DOHH2 (cell line): ENCODE measurements at regions not wholly inside any gene's neighbourhood (a gene's known extent, or its start where the extent isn't known, plus 50 kb on each side); places are given as distances from the start of the nearest gene placed in this dataset.

ENCODE experiments used
- H3F3A ChIP-seq: fragments of 200-600 bp; sonication (generic), shearing (Covaris generic); 2 replicates; pipeline ENCODE4 v1.6.0; 2016; ENCODE audit warnings: antibody characterized with exemption, mild to moderate bottlenecking; ENCODE audit not compliant: control insufficient read depth, insufficient read depth
- H3K27ac ChIP-seq: fragments of 200-600 bp; sonication (generic); 2 replicates; pipeline ENCODE4 v1.5.1; 2014; ENCODE audit warnings: low read depth, mild to moderate bottlenecking, low read length, moderate library complexity
- H3K27me3 ChIP-seq: fragments of 200-600 bp; sonication (generic); 2 replicates; pipeline ENCODE4 v1.6.1; 2014; ENCODE audit warnings: mild to moderate bottlenecking, low read length, mixed read lengths; ENCODE audit not compliant: control insufficient read depth
- H3K36me3 ChIP-seq: fragments of 200-600 bp; sonication (generic); 2 replicates; pipeline ENCODE4 v1.6.1; 2014; ENCODE audit warnings: mild to moderate bottlenecking, low read length, moderate library complexity, mixed read lengths; ENCODE audit not compliant: control insufficient read depth
- H3K4me1 ChIP-seq: fragments of 200-600 bp; sonication (generic); 2 replicates; pipeline ENCODE4 v1.6.1; 2014; ENCODE audit warnings: mild to moderate bottlenecking, low read length, mixed read lengths; ENCODE audit not compliant: control insufficient read depth
- H3K4me2 ChIP-seq: fragments of 200-600 bp; sonication (generic); 2 replicates; pipeline ENCODE4 v1.6.0; 2014; ENCODE audit warnings: mild to moderate bottlenecking, low read length, moderate library complexity
- H3K4me3 ChIP-seq: fragments of 200-600 bp; sonication (generic); 2 replicates; pipeline ENCODE4 v1.5.1; 2014; ENCODE audit warnings: mild to moderate bottlenecking, low read length, mixed read lengths
- H3K79me2 ChIP-seq: fragments of 200-600 bp; sonication (generic); 2 replicates; pipeline ENCODE4 v1.6.1; 2014; ENCODE audit warnings: mild to moderate bottlenecking, low read length, mixed read lengths; ENCODE audit not compliant: control insufficient read depth
- H3K9me2 ChIP-seq: fragments of 200-600 bp; sonication (generic); replicated peaks from 2 replicates; pipeline ENCODE4 v1.6.1; 2014; ENCODE audit warnings: mild to moderate bottlenecking, low read length, mixed read lengths; ENCODE audit not compliant: control insufficient read depth
- H3K9me3 ChIP-seq: fragments of 200-600 bp; sonication (generic); 2 replicates; pipeline ENCODE4 v1.6.1; 2014; ENCODE audit warnings: antibody characterized with exemption, low read length, mixed read lengths; ENCODE audit not compliant: control insufficient read depth, insufficient read depth
- H4K20me1 ChIP-seq: fragments of 200-600 bp; sonication (generic); 2 replicates; pipeline ENCODE4 v1.6.0; 2014; ENCODE audit warnings: low read depth, mild to moderate bottlenecking, antibody characterized with exemption, low read length, moderate library complexity; ENCODE audit not compliant: control insufficient read depth, insufficient read depth
- CTCF ChIP-seq: fragments of 200-600 bp; sonication (generic); IDR thresholded peaks from one replicate; pipeline ENCODE4 v1.5.1; 2014; ENCODE audit warnings: antibody characterized with exemption, mild to moderate bottlenecking, low read depth, low read length; ENCODE audit not compliant: poor library complexity, severe bottlenecking
- EZH2phosphoT487 ChIP-seq: fragments of 200-600 bp; sonication (generic); IDR thresholded peaks from 2 replicates; pipeline ENCODE4 v1.6.1; 2017; ENCODE audit warnings: borderline replicate concordance, mild to moderate bottlenecking, antibody characterized with exemption, low read length, moderate library complexity, mixed read lengths

- H3K4me2 ChIP-seq, result no peak overlapping the region
- no peak overlapping the region for H3K27ac ChIP-seq
- TF ChIP-seq EZH2phosphoT487, result no peak
- TF ChIP-seq CTCF, result no peak
Measured at GRCh38 chr2:125169022-125169763, 1144.1 kb downstream of the CNTNAP5 start.

DNA sequence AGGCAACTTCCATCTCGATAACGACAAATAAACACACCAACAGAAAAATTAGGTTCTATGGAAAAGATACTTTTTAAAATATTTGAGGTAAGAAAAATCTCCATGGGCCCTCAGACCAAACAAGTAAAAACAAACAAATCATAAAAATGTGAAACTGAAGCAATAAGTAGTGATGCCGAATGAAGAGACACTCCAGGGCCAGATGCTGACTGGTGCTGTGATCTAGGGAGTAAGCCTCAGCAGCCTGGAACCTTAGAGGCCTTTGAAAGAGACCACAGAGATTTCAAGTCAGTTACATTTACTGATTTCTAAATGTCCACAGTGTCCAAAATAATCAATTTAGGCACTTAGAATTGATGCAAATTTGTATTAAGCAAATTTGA is 1144.7 kb downstream of the CNTNAP5 start:
- Histone ChIP-seq H3K4me1 (no peaks in the 10 kb centered on the region), H3K9me2 (no peaks in the 10 kb centered on the region), H3K9me3 (no peaks in the 10 kb centered on the region), H3K4me2 (no peak overlapping the region), H3K4me3 (no peak overlapping the region), H3K36me3 (no peaks in the 10 kb centered on the region), H3K27me3 (no peaks in the 10 kb centered on the region), H4K20me1 (no peaks in the 10 kb centered on the region), H3K79me2 (no peaks in the 10 kb centered on the region), H3F3A (no peaks in the 10 kb centered on the region), H3K27ac (no peak overlapping the region)
- no peak for TF ChIP-seq CTCF
- TF ChIP-seq EZH2phosphoT487, result no peak

More at GRCh38 chr2:125169022-125169763, 1144.1 kb downstream of the CNTNAP5 start:
- Histone ChIP-seq H3K36me3 (no peaks in the 10 kb centered on the region), H4K20me1 (no peaks in the 10 kb centered on the region), H3K4me1 (no peaks in the 10 kb centered on the region), H3F3A (no peaks in the 10 kb centered on the region), H3K9me3 (no peaks in the 10 kb centered on the region), H3K79me2 (no peaks in the 10 kb centered on the region), H3K27me3 (no peaks in the 10 kb centered on the region), H3K4me3 (no peak overlapping the region), H3K9me2 (no peaks in the 10 kb centered on the region)

GRCh38 chr2:125172181-125172580 is 1147.1 kb downstream of the CNTNAP5 start:
- TF ChIP-seq EZH2phosphoT487 (no peak), CTCF (no peak)
- H3K9me3 ChIP-seq, result no peaks in the 10 kb centered on the region

More at GRCh38 chr2:125172181-125172580, 1147.1 kb downstream of the CNTNAP5 start:
- Histone ChIP-seq H3K36me3 (no peaks in the 10 kb centered on the region), H3K4me1 (no peaks in the 10 kb centered on the region), H3K79me2 (no peaks in the 10 kb centered on the region), H3F3A (no peaks in the 10 kb centered on the region), H3K4me2 (no peak overlapping the region), H3K9me2 (no peaks in the 10 kb centered on the region), H3K27ac (no peak overlapping the region), H4K20me1 (no peaks in the 10 kb centered on the region), H3K27me3 (no peaks in the 10 kb centered on the region), H3K4me3 (no peak overlapping the region)
